ENCODE measurements at regions not wholly inside any gene's neighbourhood (a gene's known extent, or its start where the extent isn't known, plus 50 kb on each side); places are given as distances from the start of the nearest gene placed in this dataset.
"Not testable (repeated sequence)": the region's sequence is repeated elsewhere in the genome, so short reads cannot be mapped to it uniquely, and the experiment has no call there.

DNA sequence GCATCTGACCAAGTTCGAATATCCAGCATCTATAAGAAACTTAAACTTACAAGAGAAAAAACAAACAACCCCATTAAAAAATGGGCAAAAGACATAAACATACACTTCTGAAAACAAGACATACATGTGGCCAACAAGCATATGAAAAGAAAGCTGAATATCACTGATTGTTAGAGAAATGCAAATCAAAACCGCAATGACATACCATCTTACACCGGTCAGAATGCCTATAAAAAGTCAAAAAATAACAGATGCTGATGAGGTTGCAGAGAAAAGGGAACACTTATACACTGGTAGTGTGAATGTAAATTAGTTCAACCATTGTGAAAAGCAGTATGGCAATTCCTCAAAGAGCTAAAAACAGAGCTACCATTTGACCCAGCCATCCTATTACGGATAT lies 166.0 kb downstream of the RRAGB start:
- TF ChIP-seq, protein P1, sequence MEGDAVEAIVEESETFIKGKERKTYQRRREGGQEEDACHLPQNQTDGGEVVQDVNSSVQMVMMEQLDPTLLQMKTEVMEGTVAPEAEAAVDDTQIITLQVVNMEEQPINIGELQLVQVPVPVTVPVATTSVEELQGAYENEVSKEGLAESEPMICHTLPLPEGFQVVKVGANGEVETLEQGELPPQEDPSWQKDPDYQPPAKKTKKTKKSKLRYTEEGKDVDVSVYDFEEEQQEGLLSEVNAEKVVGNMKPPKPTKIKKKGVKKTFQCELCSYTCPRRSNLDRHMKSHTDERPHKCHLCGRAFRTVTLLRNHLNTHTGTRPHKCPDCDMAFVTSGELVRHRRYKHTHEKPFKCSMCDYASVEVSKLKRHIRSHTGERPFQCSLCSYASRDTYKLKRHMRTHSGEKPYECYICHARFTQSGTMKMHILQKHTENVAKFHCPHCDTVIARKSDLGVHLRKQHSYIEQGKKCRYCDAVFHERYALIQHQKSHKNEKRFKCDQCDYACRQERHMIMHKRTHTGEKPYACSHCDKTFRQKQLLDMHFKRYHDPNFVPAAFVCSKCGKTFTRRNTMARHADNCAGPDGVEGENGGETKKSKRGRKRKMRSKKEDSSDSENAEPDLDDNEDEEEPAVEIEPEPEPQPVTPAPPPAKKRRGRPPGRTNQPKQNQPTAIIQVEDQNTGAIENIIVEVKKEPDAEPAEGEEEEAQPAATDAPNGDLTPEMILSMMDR (conservative IDR thresholded peaks at IDR 0.05): not testable (repeated sequence)
- not testable (repeated sequence) for TF ChIP-seq ZFX (IDR thresholded peaks at IDR 0.05)
